ENCODE measurements at regions not wholly inside any gene's neighbourhood (a gene's known extent, or its start where the extent isn't known, plus 50 kb on each side); places are given as distances from the start of the nearest gene placed in this dataset.
"Not testable (repeated sequence)": the region's sequence is repeated elsewhere in the genome, so short reads cannot be mapped to it uniquely, and the experiment has no call there.

GRCh38 chr5:176748967-176749935 is 61.1 kb upstream of the UNC5A start:
- DNase-seq = no peak

DNA sequence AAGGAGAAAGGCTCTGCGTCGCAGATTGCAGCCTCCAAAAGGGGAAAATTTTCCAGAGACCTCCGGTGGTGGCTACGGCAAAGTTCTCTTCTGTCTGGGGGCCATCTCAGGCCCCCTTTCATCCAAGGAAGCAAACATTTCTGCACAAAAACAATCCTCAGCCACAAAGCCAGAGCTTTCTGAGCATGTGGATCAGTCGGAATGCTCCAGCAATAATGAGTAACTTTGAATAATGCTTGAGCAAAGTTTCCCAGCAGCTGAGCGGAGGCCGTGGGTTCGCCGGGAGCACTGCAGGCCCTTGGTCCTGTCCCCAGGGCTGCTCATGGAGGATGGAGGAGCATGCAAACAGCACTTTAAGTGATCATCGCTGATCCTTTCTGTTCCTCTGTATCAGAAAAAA is 60.2 kb upstream of the UNC5A start:
- DNase-seq = no peak

- DNase-seq = no peak
Measured at GRCh38 chr5:176754376-176754973, 55.9 kb upstream of the UNC5A start.

GRCh38 chr5:176755593-176755992 is 54.8 kb upstream of the UNC5A start:
- not testable (repeated sequence) for DNase-seq

DNA sequence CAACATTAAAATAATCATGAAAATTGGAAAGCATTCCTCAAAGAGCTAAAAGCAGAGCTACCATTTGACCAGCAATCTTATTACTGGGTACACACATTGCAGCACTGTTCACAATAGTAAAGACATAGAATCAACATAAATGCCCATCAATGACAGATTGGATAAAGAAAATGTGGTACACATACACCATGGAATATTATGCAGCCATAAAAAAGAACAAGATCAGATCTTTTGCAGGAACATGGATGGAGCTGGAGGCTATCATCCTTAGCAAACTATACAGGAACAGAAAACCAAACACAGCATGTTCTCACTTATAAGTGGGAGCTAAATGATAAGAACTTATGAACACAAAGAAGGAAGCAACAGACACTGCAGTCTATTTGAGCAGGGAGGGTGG is 52.8 kb upstream of the UNC5A start:
- not testable (repeated sequence) for DNase-seq

Data from midbrain (tissue), 1 donor.